IMR-90 (cell line): ENCODE measurements at regions not wholly inside any gene's neighbourhood (a gene's known extent, or its start where the extent isn't known, plus 50 kb on each side); places are given as distances from the start of the nearest gene placed in this dataset.

ENCODE experiments used
- ATAC-seq: fragments of 200-7000 bp; cut with Tn5 transposase; 2 replicates; pipeline ENCODE4 v1.9.1; 2020; ENCODE audit warnings: low read depth, mild to moderate bottlenecking, moderate library complexity
- BruUV-seq: library from RNA; stranded (reverse); fragments of 400-500 nt; replicated peaks from 2 replicates; lab custom pipeline; 2021; lab: Mats Ljungman, UMichigan
- CTCF ChIA-PET: fragments of 300-600 bp; formaldehyde crosslinking; extraction: SDS; loops from one replicate; lab custom pipeline; 2021; ENCODE audit warnings: antibody characterized with exemption; lab: Yijun Ruan, JAX
- POLR2A ChIA-PET: fragments of 300-600 bp; sonication (Branson Sonifier 250); formaldehyde crosslinking; loops from one replicate; lab custom pipeline; 2022; ENCODE audit warnings: antibody characterized with exemption; ENCODE audit not compliant: unreplicated experiment; lab: Charles Lee
- DNase-seq: peaks from one replicate; pipeline ENCODE4 v3.0.0; 2013
- H2AFZ ChIP-seq: replicated peaks from 2 replicates; pipeline ENCODE3; 2013; ENCODE audit warnings: low read length, mild to moderate bottlenecking; ENCODE audit not compliant: poor library complexity
- H2AK5ac ChIP-seq: 2 replicates; pipeline ENCODE4 v1.6.1; 2013; ENCODE audit warnings: low read depth, low read length, inconsistent platforms
- H2AK9ac ChIP-seq: replicated peaks from 2 replicates; pipeline ENCODE3; 2013; ENCODE audit warnings: mild to moderate bottlenecking, low read depth, low read length, moderate library complexity; ENCODE audit not compliant: poor library complexity
- H2BK120ac ChIP-seq: 2 replicates; pipeline ENCODE4 v1.6.1; 2013; ENCODE audit warnings: low read depth, low read length, inconsistent platforms
- H2BK15ac ChIP-seq: 3 replicates; pipeline ENCODE4 v1.6.1; 2013; ENCODE audit warnings: low read depth, low read length, inconsistent platforms
- H2BK20ac ChIP-seq: 2 replicates; pipeline ENCODE4 v1.6.1; 2013; ENCODE audit warnings: low read depth, mild to moderate bottlenecking, inconsistent platforms, low read length, moderate library complexity
- H2BK5ac ChIP-seq: 2 replicates; pipeline ENCODE4 v1.6.1; 2013; ENCODE audit warnings: mild to moderate bottlenecking, low read depth, low read length, inconsistent platforms; ENCODE audit not compliant: poor library complexity, severe bottlenecking
- H3K14ac ChIP-seq: replicated peaks from 2 replicates; pipeline ENCODE4 v1.6.1; 2013; ENCODE audit warnings: low read depth, low read length, inconsistent platforms
- H3K18ac ChIP-seq: 2 replicates; pipeline ENCODE4 v1.6.1; 2013; ENCODE audit warnings: low read depth, low read length, control low read depth
- H3K23ac ChIP-seq: 2 replicates; pipeline ENCODE4 v1.6.1; 2013; ENCODE audit warnings: low read depth, low read length, inconsistent platforms
- H3K27ac ChIP-seq: 2 replicates; pipeline ENCODE4 v1.5.1; 2013; ENCODE audit warnings: mild to moderate bottlenecking, control low read depth, low read length; ENCODE audit not compliant: insufficient read depth
- H3K27me3 ChIP-seq: 2 replicates; pipeline ENCODE4 v1.6.1; 2013; ENCODE audit warnings: low read length; ENCODE audit not compliant: control insufficient read depth, insufficient read depth
- H3K36me3 ChIP-seq: 2 replicates; pipeline ENCODE4 v1.6.1; 2013; ENCODE audit warnings: low read length, mixed read lengths; ENCODE audit not compliant: control insufficient read depth, insufficient read depth
- H3K4ac ChIP-seq: 2 replicates; pipeline ENCODE4 v1.6.1; 2013; ENCODE audit warnings: low read depth, low read length, inconsistent platforms
- H3K4me1 ChIP-seq: 2 replicates; pipeline ENCODE4 v1.6.1; 2013; ENCODE audit warnings: low read length, mixed read lengths; ENCODE audit not compliant: control insufficient read depth, insufficient read depth
- H3K4me2 ChIP-seq: 2 replicates; pipeline ENCODE4 v1.6.1; 2013; ENCODE audit warnings: low read depth, mild to moderate bottlenecking, control low read depth, low read length, moderate library complexity
- H3K4me3 ChIP-seq: 2 replicates; pipeline ENCODE4 v1.5.1; 2013; ENCODE audit warnings: low read depth, mild to moderate bottlenecking, control low read depth, low read length, moderate library complexity; ENCODE audit not compliant: insufficient read depth
- H3K56ac ChIP-seq: 2 replicates; pipeline ENCODE4 v1.6.1; 2013; ENCODE audit warnings: low read length, inconsistent platforms; ENCODE audit not compliant: insufficient read depth; ENCODE audit errors: extremely low read depth
- H3K79me1 ChIP-seq, 2 experiments: 2 replicates each; pipeline ENCODE4 v1.6.1; 2013; ENCODE audit warnings: low read length in 2 of 2, inconsistent platforms in 1 of 2, low read depth in 1 of 2
- H3K9ac ChIP-seq: 2 replicates; pipeline ENCODE4 v1.6.1; 2013; ENCODE audit warnings: low read depth, low read length, control low read depth
- H3K9me1 ChIP-seq: 2 replicates; pipeline ENCODE4 v1.6.1; 2013; ENCODE audit warnings: low read length, inconsistent platforms; ENCODE audit not compliant: insufficient read depth
- H3K9me3 ChIP-seq: 2 replicates; pipeline ENCODE4 v1.6.1; 2013; ENCODE audit warnings: low read length; ENCODE audit not compliant: control insufficient read depth, insufficient read depth
- H4K20me1 ChIP-seq: 2 replicates; pipeline ENCODE4 v1.6.1; 2013; ENCODE audit warnings: low read length, inconsistent platforms; ENCODE audit not compliant: insufficient read depth
- H4K5ac ChIP-seq: 2 replicates; pipeline ENCODE4 v1.6.1; 2013; ENCODE audit warnings: mild to moderate bottlenecking, low read depth, low read length, control low read depth
- H4K8ac ChIP-seq, 2 experiments: 2 replicates each; pipeline ENCODE4 v1.6.1; 2013; ENCODE audit warnings: low read depth in 2 of 2, low read length in 2 of 2, control low read depth in 1 of 2, inconsistent platforms in 1 of 2
- H4K91ac ChIP-seq: 2 replicates; pipeline ENCODE4 v1.6.1; 2013; ENCODE audit warnings: low read depth, low read length, inconsistent platforms; ENCODE audit not compliant: insufficient read depth
- BHLHE40 ChIP-seq: fragments of 150-350 bp; IDR thresholded peaks from 2 replicates; pipeline ENCODE4 v1.6.1; 2016; ENCODE audit warnings: mild to moderate bottlenecking, low read depth, low read length
- CEBPB ChIP-seq: IDR thresholded peaks from 2 replicates; pipeline ENCODE4 v1.6.1; 2012; ENCODE audit warnings: low read depth, low read length, improper control_type of control experiment
- CHD1 ChIP-seq: IDR thresholded peaks from 2 replicates; pipeline ENCODE4 v1.6.1; 2012; ENCODE audit warnings: low read depth, low read length, improper control_type of control experiment
- MAFK ChIP-seq: IDR thresholded peaks from 2 replicates; pipeline ENCODE4 v1.6.1; 2012; ENCODE audit warnings: low read depth, low read length, improper control_type of control experiment
- WGBS, 2 experiments: methylation state at CpG; one replicate each; pipeline versions ENCODE4 v1.1.5 to v1.1.7; 2013; ENCODE audit warnings: missing lambda C conversion rate in 2 of 2; ENCODE audit not compliant: insufficient read length in 1 of 2; ENCODE audit errors: extremely low coverage in 2 of 2; 5-methylcytosine and 5-hydroxymethylcytosine counted together
- dilution Hi-C: fragments of 300-500 bp; cut with HindIII; formaldehyde crosslinking; loops from one replicate; pipeline ENCODE4 v1.14.3; 2018; ENCODE audit warnings: low sequenced_read_pairs; ENCODE audit not compliant: unreplicated experiment
- in situ Hi-C: fragments of 300-500 bp; cut with MboI; formaldehyde crosslinking; loops from 3 replicates; pipeline ENCODE4 v1.14.3; 2019; ENCODE audit warnings: low sequenced_read_pairs, inconsistent platforms, mixed read lengths
- intact Hi-C: fragments of 100-400 bp; cut with micrococcal nuclease; formaldehyde crosslinking; loops from 2 replicates; pipeline ENCODE4 v1.10.0; 2022
- TF ChIP-seq, protein P1 (sequence below): fragments of 150-350 bp; IDR thresholded peaks from 2 replicates; pipeline ENCODE4 v1.6.1; 2017; ENCODE audit warnings: mild to moderate bottlenecking, antibody characterized with exemption, low read length, low read depth

DNA sequence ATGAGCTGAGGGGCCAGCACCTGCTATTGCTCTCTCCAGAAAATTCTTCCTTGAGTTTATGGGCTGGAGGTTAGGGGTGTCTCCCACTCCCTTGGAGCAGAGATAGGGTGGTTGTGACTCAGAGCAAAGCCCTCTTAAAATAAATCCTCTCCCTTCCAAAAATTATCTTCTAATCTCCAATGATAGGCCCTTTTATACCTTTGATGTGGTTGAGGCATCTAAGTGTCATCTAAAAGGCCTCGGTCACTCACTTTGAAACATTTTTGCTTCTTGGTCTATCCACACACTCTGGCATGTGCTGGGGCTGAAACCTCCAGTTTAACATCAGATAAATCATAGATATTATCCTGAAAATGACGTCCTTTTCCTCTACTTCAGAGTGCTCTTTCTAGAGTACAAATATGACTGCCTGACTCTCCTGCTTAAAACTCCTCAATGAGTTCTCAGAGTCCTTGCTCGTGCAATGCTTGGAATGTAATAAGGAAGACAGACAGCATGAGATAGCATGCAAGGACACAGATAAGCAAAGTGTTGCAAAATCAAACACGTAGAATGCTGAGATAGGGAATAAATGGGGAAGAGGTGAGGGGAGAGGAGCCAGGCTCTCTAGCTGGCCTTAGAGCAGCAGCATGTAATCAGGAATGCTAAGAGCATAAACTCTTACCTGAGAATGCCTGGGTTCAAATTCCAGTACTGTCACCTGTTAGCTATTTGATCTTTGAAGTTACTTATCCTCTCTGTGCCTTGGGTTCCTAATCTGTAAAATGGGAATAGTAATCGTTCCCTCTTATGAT lies 374.1 kb upstream of the CITED2 start:
- no peaks in the 10 kb centered on the region for H3K36me3 ChIP-seq
- peak; percentile 76 for ATAC-seq
- H4K5ac ChIP-seq = no peak overlapping the region; the same call in 1 of the 2 replicates
- H2AK9ac ChIP-seq = no peak overlapping the region
- peak; percentile 79 for DNase-seq
- POLR2A ChIA-PET = no interaction called here
- no peak overlapping the region for H3K4me2 ChIP-seq
- H2AFZ ChIP-seq = peak overlapping the region; percentile 4
- H2BK20ac ChIP-seq = peak overlapping the region; percentile 36
- peak overlapping the region; percentile 31; the same call in 1 of the 2 replicates for H3K27ac ChIP-seq
- no peaks in the 10 kb centered on the region for H3K79me1 ChIP-seq
- no peaks in the 10 kb centered on the region for H4K20me1 ChIP-seq
- H2AK5ac ChIP-seq = no peak overlapping the region
- peak overlapping the region; percentile 63 for H2BK5ac ChIP-seq
- intact Hi-C loops (loop anchor here (5.0 kb wide), 1 partner anchor 151 kb away; no protein-coding TSS in a partner anchor), dilution Hi-C loops (no loop called here), in situ Hi-C loops (no loop called here)
- H3K4ac ChIP-seq = peak overlapping the region; percentile 69
- H3K9ac ChIP-seq = no peak overlapping the region; the same call in 1 of the 2 replicates
- CTCF ChIA-PET = interaction anchor here (0.6 kb wide), 1 partner anchor 52 kb away, joined by 7 read pairs; no protein-coding TSS in a partner anchor
- H3K9me3 ChIP-seq = no peaks in the 10 kb centered on the region
- peak overlapping the region; percentile 67; the same call in 1 of the 2 replicates for H3K14ac ChIP-seq
- H3K18ac ChIP-seq = peak overlapping the region; percentile 62; the same call in 1 of the 2 replicates
- peak overlapping the region; percentile 70; the same call in 2 of the 3 replicates for H2BK15ac ChIP-seq
- peak; percentile 86 for TF ChIP-seq CEBPB
- TF ChIP-seq MAFK = peak; percentile 61; the same call in 1 of the 2 replicates
- TF ChIP-seq BHLHE40 = peak; percentile 72; the same call in 1 of the 2 replicates
- no peak for TF ChIP-seq CHD1
- TF ChIP-seq, protein P1, sequence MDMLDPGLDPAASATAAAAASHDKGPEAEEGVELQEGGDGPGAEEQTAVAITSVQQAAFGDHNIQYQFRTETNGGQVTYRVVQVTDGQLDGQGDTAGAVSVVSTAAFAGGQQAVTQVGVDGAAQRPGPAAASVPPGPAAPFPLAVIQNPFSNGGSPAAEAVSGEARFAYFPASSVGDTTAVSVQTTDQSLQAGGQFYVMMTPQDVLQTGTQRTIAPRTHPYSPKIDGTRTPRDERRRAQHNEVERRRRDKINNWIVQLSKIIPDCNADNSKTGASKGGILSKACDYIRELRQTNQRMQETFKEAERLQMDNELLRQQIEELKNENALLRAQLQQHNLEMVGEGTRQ = no peak
- peaks cover 10% of the 10 kb centered on the region for H3K4me1 ChIP-seq
- H3K4me3 ChIP-seq = no peak overlapping the region
- H3K9me1 ChIP-seq = peaks cover 7% of the 10 kb centered on the region; the same call in 1 of the 2 replicates
- H4K91ac ChIP-seq = peak overlapping the region; percentile 57
- H2BK120ac ChIP-seq = peak overlapping the region; percentile 85
- 22% methylated on average over 1 of the region's 5 CpGs; no CpG with 5 or more reads in 1 of the 2 experiments for WGBS, 2 experiments
- H4K8ac ChIP-seq = peak overlapping the region; percentile 45 to 65; a peak in 3 of 4 replicates
- no peaks in the 10 kb centered on the region for H3K27me3 ChIP-seq
- no TSS peak for BruUV-seq
- peak overlapping the region; percentile 31; the same call in 1 of the 2 replicates for H3K23ac ChIP-seq
- peak overlapping the region; percentile 8; the same call in 1 of the 2 replicates for H3K56ac ChIP-seq
